NK-92 treated with Interleukin-12 subunit alpha and Interleukin-12 subunit beta, amount 100 ng/mL, for 24 hours (cell line): ENCODE measurements at regions not wholly inside any gene's neighbourhood (a gene's known extent, or its start where the extent isn't known, plus 50 kb on each side); places are given as distances from the start of the nearest gene placed in this dataset.
"Not testable (repeated sequence)": the region's sequence is repeated elsewhere in the genome, so short reads cannot be mapped to it uniquely, and the experiment has no call there.

Experiments
- DNase-seq: peaks from one replicate; lab custom pipeline; 2025; lab: John Stamatoyannopoulos, UW

DNA sequence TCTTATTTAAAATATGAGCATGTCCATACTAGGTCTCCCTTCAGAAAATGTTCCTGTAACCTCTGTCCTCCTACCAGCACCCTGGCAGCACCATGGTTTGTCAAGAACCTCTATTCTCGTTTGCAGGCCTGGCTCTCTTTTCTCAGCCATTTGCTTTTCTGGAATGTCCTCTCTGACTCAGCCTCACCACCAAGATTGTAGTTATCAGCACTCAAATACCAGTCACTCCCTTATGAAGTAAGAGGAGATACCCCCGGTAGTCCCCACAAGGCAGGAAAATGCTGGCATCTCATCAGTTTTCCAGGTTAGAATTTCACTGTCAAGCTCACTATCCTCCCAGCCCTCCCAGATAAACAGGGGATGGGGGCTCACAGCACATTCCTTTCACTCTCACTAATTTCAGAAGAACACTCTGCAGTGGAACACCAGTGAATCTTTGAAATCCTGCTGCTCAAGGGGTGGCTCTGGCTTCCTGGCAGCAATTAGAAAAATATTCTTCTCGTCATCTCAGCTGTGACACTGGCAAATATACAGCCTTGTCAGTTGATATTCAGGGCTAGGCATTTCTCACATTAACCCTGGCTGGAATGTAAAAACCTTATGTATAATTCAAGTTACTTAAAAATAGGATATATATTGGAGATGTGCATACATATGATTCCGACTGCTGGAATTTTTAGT, 129.2 kb downstream of the TBX18 start:
- no peak for DNase-seq

GRCh38 chr6:84633771-84634170, 130.6 kb downstream of the TBX18 start:
- no peak for DNase-seq

GRCh38 chr6:84626527-84626926, 137.9 kb downstream of the TBX18 start:
- not testable (repeated sequence) for DNase-seq

DNA sequence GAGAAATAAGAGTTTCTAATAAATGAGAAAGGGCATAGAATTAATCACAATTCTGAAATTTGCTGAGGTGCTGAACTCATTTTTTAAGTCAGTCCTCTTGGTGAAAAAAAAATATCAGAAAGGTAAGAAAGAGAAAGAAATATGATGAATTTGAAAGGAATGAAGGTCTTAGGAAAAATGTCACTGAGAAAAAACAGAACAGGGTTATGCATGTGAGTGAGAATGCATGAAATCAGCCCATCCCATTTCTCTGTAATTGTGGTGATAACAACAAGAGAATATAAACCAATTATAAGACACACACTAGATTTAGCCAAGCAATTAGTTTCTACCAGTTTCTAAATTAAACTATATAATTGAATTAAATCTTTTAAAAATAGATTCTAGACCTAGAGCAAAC, 138.9 kb downstream of the TBX18 start:
- no peak for DNase-seq

DNA sequence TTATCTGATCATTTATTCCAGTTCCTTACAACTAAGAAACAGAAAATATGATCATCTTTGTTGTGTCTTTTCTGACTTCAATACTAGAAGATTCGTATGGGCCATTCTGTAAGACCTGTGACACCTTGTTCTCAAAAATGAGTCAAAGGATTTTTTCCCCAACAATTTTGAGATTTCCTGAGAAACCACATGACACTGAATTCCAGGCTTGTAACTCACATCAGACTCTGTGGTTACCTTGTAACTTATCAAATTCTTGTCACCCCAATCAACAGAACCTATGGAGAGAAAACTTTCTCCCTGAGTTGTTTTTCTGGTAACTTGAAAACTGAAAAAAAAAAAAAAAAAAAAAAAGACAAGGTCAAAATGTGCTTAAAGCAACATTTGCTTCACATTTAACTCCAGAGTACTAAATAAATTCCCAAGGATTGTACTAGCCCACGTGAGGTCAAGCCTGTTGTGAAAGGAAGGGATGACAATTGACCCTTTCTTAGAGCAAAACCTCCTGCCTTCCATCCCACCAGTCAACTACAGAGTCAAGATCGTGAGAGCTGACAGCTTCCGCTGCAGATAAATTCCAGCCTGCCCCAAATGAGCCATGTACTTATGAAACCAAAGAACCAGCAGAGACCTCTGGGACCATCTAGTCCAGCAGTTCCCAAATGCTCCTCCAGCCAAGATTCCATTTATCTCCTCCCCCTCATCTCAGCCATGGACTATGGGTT, 140.3 kb downstream of the TBX18 start:
- no peak for DNase-seq

- no peak for DNase-seq
These were observed 145.6 kb downstream of the TBX18 start for GRCh38 chr6:84618836-84619235.

GRCh38 chr6:84618046-84618752, 146.2 kb downstream of the TBX18 start:
- no peak for DNase-seq

- DNase-seq = no peak
These were observed 148.4 kb downstream of the TBX18 start for GRCh38 chr6:84615987-84616386.

DNA sequence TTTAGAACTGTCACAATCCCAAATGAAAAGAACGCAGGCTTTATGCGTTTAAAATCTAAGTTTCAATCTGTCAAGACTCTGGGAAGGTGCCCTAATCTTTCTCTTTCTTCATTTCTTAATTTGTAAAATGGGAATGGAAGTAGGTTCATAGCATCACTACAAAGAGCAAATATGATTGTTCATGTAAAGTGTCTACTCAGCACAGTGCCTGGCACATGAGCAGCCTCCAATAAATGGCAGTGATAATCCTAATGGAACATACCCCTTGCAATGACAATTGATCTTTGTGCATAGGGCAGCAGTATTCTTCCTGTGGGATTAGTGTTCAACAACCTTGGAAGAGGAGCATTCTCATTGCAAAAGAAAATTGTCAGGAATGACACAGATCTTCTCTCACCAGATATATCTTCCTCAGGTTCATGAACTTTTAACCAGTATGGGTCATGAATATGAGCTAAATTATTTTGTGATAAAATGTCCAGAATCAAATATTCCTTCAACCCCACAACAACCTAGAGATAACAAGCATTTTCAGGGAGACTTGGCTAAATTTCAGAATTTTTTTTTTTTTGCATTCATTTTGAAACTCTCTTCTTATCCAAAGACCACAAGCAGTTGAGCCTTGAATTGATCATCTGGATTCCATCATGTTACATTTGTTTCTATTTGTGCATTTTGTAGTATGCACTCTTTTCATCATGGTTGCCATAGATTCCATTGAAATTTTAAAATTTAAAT, 149.1 kb downstream of the TBX18 start:
- DNase-seq = no peak

GRCh38 chr6:84606860-84607259, 157.5 kb downstream of the TBX18 start:
- DNase-seq = no peak

- no peak for DNase-seq
These were observed 159.1 kb downstream of the TBX18 start for GRCh38 chr6:84605298-84605697.

- no peak for DNase-seq
These were observed 163.0 kb downstream of the TBX18 start for GRCh38 chr6:84601366-84601765.

DNA sequence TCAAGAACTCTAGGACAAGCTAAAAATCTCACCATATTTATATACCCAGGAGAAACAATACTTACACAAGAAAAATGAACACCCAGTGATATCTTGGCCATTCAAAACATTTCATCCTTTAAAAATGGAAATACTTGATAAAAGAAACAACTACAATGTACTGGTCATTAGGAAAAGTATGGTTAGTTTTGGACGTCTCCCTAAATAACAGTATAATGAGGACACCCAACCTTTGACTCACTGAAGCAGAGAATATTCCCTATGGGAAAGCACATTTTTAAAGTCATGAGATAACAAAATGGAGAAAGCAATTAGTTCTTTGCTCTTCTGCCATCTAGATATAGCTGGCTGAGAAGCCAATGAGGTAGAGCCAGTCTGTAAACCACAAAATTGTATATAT, 164.4 kb downstream of the TBX18 start:
- no peak for DNase-seq

DNA sequence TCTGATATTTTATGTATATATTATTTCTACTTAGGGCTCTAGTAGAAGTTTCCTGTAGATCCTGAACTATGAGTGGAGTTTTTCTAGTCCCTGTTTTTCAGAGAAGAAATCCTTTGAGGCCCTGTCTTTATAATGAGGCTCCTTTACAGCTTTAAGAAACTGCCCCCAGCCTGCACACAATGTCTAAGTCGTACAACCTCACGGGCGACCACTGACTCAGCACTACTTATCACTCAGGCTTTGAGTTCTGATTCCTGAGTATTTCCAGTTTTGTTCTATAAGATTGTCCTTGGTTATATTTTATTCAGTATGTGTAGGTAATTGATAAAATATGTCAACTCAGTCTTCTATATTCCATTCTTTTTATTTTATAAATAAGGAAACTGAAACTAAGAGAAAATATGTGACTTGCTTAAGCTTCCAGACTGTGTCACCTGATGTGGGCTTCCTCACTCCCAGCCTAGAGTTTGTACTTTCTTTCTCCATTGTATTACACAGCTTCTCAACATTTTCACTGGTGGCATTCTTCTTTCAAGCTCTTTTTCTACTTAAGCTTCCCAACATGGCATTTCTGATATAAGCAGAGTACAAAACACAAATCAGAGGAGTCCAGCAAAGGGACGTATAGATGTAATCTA, 167.0 kb downstream of the TBX18 start:
- no peak for DNase-seq

GRCh38 chr6:84596488-84596887, 167.9 kb downstream of the TBX18 start:
- no peak for DNase-seq

- DNase-seq = no peak
These were observed 175.7 kb downstream of the TBX18 start for GRCh38 chr6:84588697-84589080.

- not testable (repeated sequence) for DNase-seq
These were observed 176.3 kb downstream of the TBX18 start for GRCh38 chr6:84587994-84588696.

GRCh38 chr6:84587202-84587940, 177.0 kb downstream of the TBX18 start:
- not testable (repeated sequence) for DNase-seq

DNA sequence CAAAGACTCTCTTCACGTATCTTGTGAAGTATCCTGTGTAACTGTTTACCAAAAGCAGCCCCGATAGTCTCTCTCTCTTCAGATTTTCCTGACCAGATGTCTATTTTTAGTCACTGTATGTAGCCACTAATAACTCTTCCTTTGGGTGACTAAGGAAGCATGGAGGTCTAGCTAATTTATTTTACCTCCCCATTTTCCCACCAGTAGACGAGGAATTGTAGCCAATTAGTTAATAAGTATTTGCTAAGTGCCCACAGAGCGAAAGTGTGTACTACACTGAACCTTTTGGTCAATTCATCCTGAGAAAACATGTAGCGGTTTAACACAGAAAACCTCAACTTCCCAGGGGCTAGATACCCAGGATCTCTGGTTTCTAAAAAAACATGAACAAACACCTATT, 180.6 kb downstream of the TBX18 start:
- DNase-seq = no peak

GRCh38 chr6:84582997-84583396, 181.4 kb downstream of the TBX18 start:
- DNase-seq = no peak
